ENCODE measurements at regions not wholly inside any gene's neighbourhood (a gene's known extent, or its start where the extent isn't known, plus 50 kb on each side); places are given as distances from the start of the nearest gene placed in this dataset.
"Not testable (repeated sequence)": the region's sequence is repeated elsewhere in the genome, so short reads cannot be mapped to it uniquely, and the experiment has no call there.

DNA sequence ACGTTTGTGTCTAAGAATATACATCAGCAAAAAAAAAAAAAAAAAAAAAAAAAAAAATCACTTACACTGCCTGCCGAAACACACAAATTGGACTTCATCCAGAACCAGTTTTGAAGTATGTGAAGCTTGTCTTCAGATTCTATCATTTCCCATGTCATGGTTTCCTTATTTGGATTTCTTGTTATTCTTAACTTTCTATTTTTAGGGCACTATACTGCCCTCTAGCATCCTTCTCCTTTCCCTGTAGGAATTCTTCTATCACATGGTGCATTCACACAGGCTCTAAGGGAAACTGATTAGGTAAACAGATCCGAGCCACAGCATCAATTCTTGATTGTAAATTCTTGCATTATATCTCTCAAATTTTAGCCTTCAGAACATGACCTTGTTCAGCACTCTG, 1507.5 kb downstream of the OLFM4 start:
- no peak for DNase-seq (ENCODE audit: low read depth)
- H3K4me3 ChIP-seq (ENCODE audit: low read depth, low read length), result no peak overlapping the region
- TF ChIP-seq, protein P1, sequence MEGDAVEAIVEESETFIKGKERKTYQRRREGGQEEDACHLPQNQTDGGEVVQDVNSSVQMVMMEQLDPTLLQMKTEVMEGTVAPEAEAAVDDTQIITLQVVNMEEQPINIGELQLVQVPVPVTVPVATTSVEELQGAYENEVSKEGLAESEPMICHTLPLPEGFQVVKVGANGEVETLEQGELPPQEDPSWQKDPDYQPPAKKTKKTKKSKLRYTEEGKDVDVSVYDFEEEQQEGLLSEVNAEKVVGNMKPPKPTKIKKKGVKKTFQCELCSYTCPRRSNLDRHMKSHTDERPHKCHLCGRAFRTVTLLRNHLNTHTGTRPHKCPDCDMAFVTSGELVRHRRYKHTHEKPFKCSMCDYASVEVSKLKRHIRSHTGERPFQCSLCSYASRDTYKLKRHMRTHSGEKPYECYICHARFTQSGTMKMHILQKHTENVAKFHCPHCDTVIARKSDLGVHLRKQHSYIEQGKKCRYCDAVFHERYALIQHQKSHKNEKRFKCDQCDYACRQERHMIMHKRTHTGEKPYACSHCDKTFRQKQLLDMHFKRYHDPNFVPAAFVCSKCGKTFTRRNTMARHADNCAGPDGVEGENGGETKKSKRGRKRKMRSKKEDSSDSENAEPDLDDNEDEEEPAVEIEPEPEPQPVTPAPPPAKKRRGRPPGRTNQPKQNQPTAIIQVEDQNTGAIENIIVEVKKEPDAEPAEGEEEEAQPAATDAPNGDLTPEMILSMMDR (conservative IDR thresholded peaks at IDR 0.05; ENCODE audit: low read depth, low read length), result peak; percentile 45

DNA sequence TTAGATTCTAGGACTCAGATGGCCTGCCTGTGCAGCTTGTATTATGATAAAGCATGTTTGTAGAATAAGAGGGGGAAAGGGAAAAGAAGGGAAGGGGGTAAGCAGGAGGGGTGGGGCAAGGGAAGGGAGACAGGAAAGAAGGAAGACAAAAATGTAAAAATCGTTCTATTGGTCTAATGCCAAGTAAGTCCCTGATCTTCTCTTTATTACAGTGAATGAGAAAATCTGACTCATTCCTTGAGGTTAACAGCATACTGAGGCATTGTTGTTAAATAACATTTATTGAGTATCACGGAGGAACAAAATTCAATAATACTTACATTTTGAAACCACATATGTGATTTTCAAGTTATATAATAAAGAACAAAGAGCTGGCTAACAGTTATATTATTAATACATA, 1534.7 kb downstream of the OLFM4 start:
- TF ChIP-seq, protein P1 (conservative IDR thresholded peaks at IDR 0.05; ENCODE audit: low read depth, low read length), result no peak
- DNase-seq (ENCODE audit: low read depth), result no peak
- no peak overlapping the region for H3K4me3 ChIP-seq (ENCODE audit: low read depth, low read length)

DNA sequence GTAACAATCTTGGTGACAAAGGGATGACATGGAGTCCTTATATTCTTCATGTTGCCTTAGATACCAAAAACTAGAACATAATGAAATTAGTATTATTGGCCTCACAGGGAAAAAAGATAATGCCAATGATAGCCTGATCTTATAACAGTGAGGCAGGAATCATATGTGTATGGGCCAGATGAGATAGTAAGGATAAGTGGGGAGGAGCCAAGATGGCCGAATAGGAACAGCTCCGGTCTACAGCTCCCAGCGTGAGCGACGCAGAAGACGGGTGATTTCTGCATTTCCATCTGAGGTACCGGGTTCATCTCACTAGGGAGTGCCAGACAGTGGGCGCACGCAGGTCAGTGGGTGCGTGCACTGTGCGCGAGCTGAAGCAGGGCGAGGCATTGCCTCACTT, 1543.4 kb downstream of the OLFM4 start:
- DNase-seq (ENCODE audit: low read depth); H3K4me3 ChIP-seq (ENCODE audit: low read depth, low read length): not testable (repeated sequence)

DNA sequence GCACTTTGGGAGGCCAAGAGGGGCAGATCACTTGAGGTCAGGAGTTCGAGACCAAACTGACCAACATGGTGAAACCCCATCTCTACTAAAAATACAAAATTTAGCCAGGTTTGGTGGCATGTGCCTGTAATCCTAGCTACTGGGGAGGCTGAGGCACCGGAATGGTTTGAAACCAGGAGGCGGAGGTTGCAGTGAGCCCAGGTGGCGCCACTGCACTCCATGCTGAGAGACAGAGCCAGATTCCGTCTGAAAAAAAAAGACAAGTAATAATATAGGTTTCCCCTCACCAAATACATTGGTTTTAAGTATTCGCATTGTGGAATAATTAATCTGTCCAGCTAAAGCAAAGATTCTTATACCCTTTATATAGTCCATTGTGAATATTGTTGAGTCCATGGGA, 1544.6 kb downstream of the OLFM4 start:
- H3K4me3 ChIP-seq (ENCODE audit: low read depth, low read length), result no peak overlapping the region
- DNase-seq (ENCODE audit: low read depth), result no peak
- TF ChIP-seq, protein P1 (conservative IDR thresholded peaks at IDR 0.05; ENCODE audit: low read depth, low read length), result no peak

DNA sequence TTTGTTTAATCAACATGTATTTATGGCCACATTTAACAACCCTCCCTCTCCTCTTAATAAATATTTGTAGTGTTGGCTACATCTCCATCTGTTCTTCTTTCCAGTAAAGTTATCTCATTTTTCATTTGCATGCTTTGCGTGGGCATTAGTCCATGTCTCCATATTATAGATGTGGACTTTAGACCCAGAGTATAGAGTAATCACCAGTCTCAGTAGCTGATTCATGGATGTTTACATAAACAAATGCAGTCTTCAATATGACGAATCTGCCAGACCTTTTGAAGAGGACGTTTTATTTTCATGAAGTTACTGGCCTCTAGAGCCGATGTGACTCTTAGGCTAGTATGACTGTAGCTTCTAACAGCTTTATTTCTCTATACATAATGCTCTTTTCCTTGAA, 1546.2 kb downstream of the OLFM4 start:
- no peak for DNase-seq (ENCODE audit: low read depth)
- H3K4me3 ChIP-seq (ENCODE audit: low read depth, low read length), result no peak overlapping the region
- TF ChIP-seq, protein P1 (conservative IDR thresholded peaks at IDR 0.05; ENCODE audit: low read depth, low read length), result no peak

DNA sequence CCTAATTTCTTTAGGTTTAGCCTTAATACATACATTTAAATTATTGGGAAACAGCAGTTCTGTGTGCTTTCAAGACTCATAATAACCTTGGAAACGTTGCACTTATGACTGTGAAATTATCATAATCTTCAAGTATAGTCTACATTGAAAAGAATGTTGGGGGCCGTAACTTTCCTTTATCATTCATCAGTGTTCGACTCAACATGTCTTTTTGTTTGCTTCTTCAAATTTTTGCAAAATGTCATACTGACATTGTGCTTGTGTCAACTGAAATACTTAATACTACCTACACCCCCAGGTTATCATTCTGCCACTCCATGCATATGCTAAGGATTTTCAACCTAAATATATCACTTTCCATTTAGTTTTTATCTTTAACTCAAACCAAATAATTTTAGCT, 1562.9 kb downstream of the OLFM4 start:
- no peak overlapping the region for H3K4me3 ChIP-seq (ENCODE audit: low read depth, low read length)
- no peak for DNase-seq (ENCODE audit: low read depth)
- TF ChIP-seq, protein P1 (conservative IDR thresholded peaks at IDR 0.05; ENCODE audit: low read depth, low read length), result no peak

DNA sequence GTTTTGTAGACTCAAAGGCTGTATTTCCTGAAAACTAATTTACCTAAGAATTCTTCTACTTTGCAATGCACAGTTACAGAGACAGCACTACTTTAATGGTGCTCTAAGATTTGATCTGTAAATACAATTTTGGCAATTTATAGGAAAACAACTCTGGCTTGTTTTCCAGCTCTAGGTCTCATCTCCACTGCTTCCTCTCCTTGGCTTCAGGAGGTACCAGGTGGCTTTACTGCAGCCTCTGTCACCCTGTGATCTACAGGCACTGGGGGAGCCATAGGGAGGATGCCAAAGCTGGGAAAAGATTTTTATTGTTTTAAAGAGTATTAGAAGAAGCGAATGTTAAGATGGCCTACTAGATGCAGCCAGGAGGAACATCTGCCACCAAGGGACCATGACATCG, 1563.6 kb downstream of the OLFM4 start:
- H3K4me3 ChIP-seq (ENCODE audit: low read depth, low read length), result no peak overlapping the region
- TF ChIP-seq, protein P1 (conservative IDR thresholded peaks at IDR 0.05; ENCODE audit: low read depth, low read length), result no peak
- DNase-seq (ENCODE audit: low read depth), result no peak

DNA sequence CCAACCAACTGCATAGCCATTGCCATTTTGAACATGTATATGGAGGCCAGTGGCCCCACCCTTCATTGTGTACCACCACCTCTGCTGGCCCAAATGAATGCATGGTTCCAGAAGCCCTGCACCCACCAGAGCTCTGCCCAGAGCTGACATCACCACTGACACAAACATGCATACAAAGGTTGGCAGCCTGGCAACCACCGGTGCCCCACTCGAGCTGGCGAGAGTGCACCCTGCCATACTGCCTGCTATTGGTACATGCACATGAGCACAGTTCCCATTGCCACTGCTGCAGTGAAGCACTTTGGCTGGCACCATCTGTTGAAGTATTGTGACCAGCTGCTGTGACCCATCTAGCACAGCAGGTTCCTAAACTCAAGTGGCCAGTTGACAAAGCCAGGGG, 1564.9 kb downstream of the OLFM4 start:
- TF ChIP-seq, protein P1 (conservative IDR thresholded peaks at IDR 0.05; ENCODE audit: low read depth, low read length), result no peak
- no peak for DNase-seq (ENCODE audit: low read depth)
- no peak overlapping the region for H3K4me3 ChIP-seq (ENCODE audit: low read depth, low read length)

All from epithelial cell of proximal tubule (primary cell).